Activated CD4-positive, alpha-beta T cell treated with anti-CD3 and anti-CD28 coated beads, Interleukin-10, Interleukin-2, amounts not matched to agents 100 ng/mL and 50 ng/mL, durations not matched to agents 16 hours and 8 hours (primary cell): ENCODE measurements at regions not wholly inside any gene's neighbourhood (a gene's known extent, or its start where the extent isn't known, plus 50 kb on each side); places are given as distances from the start of the nearest gene placed in this dataset.
A peak's percentile ranks its signal among the peaks of the same experiment; 100 is the strongest.

Experiments used
- DNase-seq: peaks from one replicate; pipeline ENCODE4 v3.0.0-alpha.2; 2020

GRCh38 chr10:43863859-43864591, 215.3 kb upstream of the ZNF32 start:
- no peak for DNase-seq

GRCh38 chr10:43863270-43863669, 214.6 kb upstream of the ZNF32 start:
- no peak for DNase-seq

- DNase-seq: no peak
Measured at GRCh38 chr10:43862756-43863155, 214.1 kb upstream of the ZNF32 start.

DNA sequence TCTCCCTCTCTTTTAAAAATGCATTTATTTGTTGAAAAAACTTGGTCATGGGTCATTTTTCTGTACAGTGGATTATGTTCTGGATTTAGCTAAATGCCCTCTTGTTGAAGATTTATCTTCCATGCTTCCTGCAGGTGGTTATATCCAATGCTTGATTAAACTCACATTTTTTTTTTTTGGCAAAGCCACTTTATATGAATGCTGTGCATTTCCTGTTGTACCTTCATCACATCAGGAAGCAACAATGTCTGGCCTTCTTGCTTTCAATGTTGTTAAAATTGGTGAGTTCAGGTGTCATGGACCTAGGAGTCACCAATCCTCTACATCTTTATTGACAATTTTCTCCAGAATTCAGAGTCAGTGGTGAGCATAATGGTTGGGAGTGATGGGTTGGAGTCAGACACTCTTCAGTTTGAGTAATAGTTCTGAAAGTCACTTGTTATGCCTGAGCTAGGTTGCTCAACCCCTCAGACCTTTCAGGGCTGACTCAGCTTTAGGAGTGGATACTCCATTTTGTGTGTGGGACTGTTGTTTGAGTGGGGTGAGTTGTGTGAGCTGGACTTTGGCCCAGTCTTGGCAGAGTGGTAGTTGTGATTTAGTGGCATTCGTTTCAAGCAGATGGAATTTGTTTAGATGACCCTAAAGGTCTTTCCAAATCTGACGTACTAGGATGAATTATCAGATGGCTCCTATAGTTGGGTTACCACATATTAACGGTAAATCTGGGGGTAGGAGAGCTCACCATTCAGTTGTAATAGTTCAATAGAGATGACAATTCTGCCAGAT, 213.5 kb upstream of the ZNF32 start:
- no peak for DNase-seq

- no peak for DNase-seq
Measured at GRCh38 chr10:43859016-43859525, 210.4 kb upstream of the ZNF32 start.

DNA sequence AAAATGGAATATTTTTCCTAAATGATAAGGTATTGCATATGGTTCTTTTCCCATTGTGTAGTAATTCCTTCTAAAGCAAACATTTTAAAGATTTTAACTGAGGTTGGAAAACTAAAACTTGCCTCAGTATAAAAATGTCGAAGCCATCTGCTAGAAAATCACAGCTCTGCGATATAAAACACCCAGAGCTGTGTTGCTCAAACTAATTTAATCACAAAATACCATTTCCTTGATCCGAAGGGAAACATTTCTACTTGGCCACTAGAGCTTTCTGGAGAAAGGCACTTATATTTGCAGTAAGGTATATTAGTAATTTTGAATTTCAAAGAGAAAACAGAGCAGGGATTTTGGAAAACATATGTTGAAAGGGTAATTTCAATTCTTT, 209.2 kb upstream of the ZNF32 start:
- DNase-seq: no peak

DNA sequence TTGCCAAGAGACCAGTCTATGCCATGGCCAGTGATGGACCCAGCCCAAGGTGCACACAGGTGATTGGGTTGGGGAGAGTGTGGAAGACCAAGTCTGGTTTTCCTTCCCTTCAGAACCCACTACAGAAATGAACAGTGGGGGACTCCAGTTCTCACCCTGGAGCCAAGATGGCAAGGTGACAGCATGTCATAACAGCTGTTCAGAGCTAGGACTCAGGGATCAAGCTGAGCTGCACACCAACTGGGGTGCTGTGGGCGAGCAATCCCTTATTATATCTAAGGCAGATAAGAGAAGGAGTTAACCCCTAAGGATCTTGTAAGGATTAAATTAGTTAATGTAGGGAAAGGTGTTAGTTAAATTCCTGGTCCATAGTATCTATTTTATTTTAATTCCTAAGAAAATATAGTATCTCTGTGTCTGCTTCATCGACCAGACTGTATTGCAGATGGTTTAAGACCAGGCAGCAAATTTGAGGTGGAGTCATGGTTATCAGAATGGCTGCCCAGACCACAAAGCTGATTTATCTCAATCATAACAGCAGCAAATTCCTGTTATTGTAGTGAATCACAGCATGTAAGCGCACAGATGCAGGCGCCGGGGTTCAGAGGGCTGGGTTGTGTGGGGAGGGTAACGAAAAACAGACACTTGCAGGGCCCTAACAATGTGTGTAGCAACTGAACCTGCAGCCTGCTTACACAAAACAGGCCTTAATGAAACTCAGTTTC, 208.7 kb upstream of the ZNF32 start:
- DNase-seq: no peak

- DNase-seq: no peak
Measured at GRCh38 chr10:43856299-43856698, 207.6 kb upstream of the ZNF32 start.

DNA sequence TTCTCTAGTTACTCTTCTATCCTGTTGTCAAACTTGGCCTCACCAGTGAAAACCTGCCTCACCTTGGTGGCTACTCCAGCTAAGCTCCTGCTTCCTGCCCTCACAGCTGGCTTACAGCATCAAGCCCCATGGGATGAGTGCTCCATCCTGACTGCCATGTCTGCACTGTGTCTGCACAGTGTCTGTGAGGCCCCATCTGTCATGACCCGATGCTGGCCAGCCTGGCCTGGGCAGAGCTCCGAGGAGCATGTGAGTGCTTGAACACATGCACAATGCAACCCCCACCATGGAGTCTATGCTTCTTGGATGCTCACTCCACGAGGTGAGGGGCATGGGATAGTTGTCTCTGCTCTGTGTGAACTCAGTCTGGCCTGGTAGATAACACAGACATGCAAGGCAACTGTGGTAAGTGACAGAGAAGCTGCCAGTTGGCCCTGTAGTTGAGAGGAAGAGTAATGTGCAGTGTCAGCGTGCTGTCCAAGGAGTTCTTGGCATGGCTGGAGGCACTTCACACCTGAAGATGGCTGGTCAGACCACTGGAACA, 207.1 kb upstream of the ZNF32 start:
- DNase-seq: no peak

DNA sequence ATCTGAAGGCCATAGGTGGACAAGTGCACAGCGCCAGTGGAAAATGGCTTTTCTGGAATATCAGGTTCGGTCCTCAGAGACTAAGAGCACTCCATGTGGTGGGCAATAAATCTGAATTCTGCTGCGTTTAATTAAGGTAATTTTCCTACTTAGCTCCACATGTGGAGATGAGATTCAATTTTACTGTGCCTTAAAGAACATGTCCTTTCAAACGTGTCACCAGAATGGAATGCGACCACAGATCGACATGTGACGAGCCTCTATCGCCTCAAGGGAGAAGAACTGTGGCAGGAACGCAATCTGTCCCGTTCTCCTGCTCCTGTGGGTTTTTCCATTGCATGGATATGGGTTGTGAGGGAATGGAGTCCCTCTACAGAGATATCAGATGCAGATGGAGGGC, 205.3 kb upstream of the ZNF32 start:
- DNase-seq: no peak

- no peak for DNase-seq
Measured at GRCh38 chr10:43853369-43853768, 204.7 kb upstream of the ZNF32 start.

- no peak for DNase-seq
Measured at GRCh38 chr10:43852644-43853214, 204.0 kb upstream of the ZNF32 start.

- no peak for DNase-seq
Measured at GRCh38 chr10:43852149-43852548, 203.5 kb upstream of the ZNF32 start.

DNA sequence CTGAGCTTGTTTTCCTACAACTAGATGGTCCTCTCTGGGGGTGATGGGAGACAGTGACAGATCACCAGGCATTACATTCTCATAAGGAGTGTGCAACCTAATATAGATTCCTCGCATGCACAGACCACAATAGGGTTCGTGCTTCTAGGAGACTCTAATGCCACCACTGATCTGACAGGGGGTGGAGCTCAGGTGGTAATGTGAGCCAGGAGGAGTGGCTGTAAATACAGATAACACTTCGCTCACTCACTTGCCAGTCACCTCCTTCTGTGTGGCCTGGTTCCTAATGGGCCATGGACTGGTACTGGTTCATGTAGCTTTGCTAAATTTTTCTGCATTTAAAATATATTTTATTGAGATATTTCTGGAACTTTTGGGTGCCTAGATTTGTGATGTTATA, 202.3 kb upstream of the ZNF32 start:
- DNase-seq: no peak

DNA sequence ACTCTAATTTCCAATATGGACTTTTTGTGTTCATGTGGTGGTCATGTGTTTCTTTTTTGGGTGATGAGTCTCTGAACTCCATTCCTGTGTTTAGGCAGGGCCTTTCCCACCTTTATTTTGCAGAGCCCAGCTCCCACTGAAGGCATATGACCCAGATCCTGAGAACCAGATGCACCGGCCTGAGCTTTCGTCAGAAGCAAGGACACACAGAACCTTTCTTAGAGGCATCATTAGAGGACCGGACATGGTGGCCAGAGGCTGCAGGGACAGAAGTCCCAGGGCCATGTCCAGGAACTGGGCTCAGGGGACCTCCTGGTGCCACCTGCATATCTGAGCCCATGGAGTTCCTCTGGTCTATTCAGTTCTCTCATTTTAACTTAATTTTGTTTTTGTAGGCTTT, 200.9 kb upstream of the ZNF32 start:
- DNase-seq: no peak

DNA sequence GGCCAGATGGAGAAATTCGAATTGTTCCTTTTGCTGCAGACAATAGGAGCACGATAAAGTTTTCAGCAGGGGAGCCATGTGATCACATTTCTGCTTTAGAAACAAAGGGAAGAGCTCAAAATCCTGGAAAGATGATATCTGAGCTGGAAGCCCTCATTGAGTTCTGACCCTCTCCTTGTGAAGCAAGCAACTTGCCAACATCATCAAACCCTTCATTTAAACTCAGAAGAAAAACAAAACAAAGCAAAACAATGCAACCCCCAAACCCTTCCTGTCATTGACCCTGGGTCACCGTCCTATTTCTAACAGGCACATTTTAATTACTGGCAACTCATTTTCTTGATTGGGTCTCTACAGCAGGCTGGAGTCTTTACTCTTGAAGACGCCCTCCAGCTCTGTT, 198.3 kb upstream of the ZNF32 start:
- DNase-seq: no peak

DNA sequence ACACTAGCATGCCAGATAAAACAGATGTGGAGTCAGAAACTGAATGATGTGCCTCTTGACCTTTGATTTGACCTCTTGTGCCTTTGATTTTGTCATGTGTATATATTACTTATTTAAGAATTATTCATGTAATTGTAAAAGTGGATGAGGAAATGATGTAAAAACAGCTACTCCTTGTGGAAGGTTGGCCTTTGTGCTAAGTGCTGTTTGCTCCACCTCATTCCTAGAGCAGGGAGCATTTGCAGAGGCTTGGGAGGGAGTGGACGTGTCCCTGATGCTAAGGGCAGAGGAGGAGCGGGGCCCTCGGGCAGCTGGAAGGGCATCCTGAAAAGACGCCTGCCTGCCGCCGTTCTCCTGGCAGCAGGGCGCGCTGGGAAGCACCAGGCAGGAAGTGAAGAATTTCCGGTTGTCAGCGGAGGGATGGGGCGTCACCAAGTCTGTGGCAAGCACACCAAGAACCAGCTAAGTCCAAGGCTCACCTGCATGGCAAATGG, 197.6 kb upstream of the ZNF32 start:
- DNase-seq: peak; percentile 50

DNA sequence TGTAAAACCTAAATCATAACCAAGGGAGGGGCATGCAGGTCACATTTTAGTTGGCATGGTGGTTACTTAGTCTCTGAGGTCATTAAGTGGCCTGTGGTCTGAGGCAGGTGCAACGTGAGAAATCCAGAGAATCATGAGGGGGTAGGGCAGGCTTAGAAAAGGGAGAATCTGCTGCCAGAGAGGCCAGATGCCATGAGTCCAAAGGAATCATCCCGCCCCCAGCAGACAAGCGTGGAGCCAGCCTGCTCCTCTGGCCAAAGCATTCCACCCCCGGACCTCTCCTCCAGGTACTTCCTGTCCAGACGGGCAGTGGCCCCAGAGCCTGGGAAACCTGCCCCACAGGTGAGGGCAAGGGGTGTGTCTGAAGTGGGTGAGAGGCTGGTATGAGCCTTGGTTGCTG, 196.4 kb upstream of the ZNF32 start:
- DNase-seq: no peak

- no peak for DNase-seq
Measured at GRCh38 chr10:43844221-43844620, 195.5 kb upstream of the ZNF32 start.

- no peak for DNase-seq
Measured at GRCh38 chr10:43843321-43844101, 194.8 kb upstream of the ZNF32 start.

- no peak for DNase-seq
Measured at GRCh38 chr10:43842496-43842895, 193.8 kb upstream of the ZNF32 start.

DNA sequence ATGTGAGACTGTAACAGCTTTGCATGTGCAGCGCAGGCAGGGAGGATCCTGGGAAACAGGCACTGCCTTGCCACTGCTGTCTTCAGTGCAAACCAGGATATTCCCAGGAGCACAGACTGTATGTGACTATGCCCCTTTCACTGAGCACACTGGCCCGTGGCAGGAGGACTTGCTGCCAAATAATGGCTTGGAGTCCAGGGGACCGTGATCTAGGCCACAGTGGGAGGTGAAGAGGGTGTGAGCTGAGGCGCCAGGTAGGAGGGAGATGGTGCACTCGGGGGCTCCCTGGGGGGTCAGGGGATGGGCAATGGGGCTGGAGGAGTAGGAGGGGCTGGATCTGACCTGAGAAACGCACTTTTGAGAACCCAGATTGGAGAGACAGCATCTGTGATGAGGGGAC, 193.4 kb upstream of the ZNF32 start:
- no peak for DNase-seq
